ENCODE measurements at regions not wholly inside any gene's neighbourhood (a gene's known extent, or its start where the extent isn't known, plus 50 kb on each side); places are given as distances from the start of the nearest gene placed in this dataset.

GRCh38 chr17:70857351-70857750, 688.0 kb downstream of the KCNJ2 start:
- TF ChIP-seq CTCF (IDR thresholded peaks at IDR 0.05) (no peak), POLR2A (IDR thresholded peaks at IDR 0.05) (no peak)
